K562 (cell line): ENCODE measurements at regions not wholly inside any gene's neighbourhood (a gene's known extent, or its start where the extent isn't known, plus 50 kb on each side); places are given as distances from the start of the nearest gene placed in this dataset.

Experiments
- ATAC-seq: fragments of 200-7000 bp; cut with Tn5 transposase; 3 replicates; pipeline ENCODE4 v1.9.1; 2020; ENCODE audit warnings: moderate library complexity
- BruUV-seq: library from RNA; stranded (reverse); fragments of 400-500 nt; replicated peaks from 2 replicates; lab custom pipeline; 2021; lab: Mats Ljungman, UMichigan
- CTCF ChIA-PET: fragments of 300-600 bp; formaldehyde crosslinking; extraction: SDS; loops from one replicate; lab custom pipeline; 2021; ENCODE audit warnings: low intra/inter-chr PET ratio; lab: Yijun Ruan, JAX
- POLR2A ChIA-PET: fragments of 300-600, 350-650 bp; sonication (Branson Sonifier 250); formaldehyde crosslinking; extraction: SDS; loops from one replicate; lab custom pipeline; 2021; ENCODE audit warnings: antibody characterized with exemption, inconsistent platforms; lab: Yijun Ruan, JAX
- DNase-seq, 4 experiments: peaks; one replicate each; pipeline versions ENCODE4 v3.0.0 to v3.0.0-alpha.2; 2011 to 2018; ENCODE audit warnings: low spot score in 3 of 4, mixed read lengths in 3 of 4; ENCODE audit errors: extremely low read depth in 1 of 4
- FAIRE-seq: peaks from 2 replicates; lab custom pipeline; 2011; peaks lifted over from hg19 to GRCh38; lab: Jason Lieb, UNC
- H2AFZ ChIP-seq: 2 replicates; pipeline ENCODE4 v1.6.0; 2011; ENCODE audit warnings: low read depth, low read length, control low read depth, inconsistent platforms
- H3K27ac ChIP-seq: fragments of 200-600 bp; 3 replicates; pipeline ENCODE4 v1.8.0; 2011; ENCODE audit warnings: low read depth, mild to moderate bottlenecking, control low read depth, inconsistent platforms, low read length, moderate library complexity, mixed read lengths; ENCODE audit errors: extremely low read depth
- H3K27me3 ChIP-seq, 2 experiments: fragments of 300-600 bp in 1 of 2; 2 replicates in 1 of 2; 3 replicates in 1 of 2; pipeline versions ENCODE4 v1.6.0 to v1.8.0; 2011; ENCODE audit warnings: inconsistent platforms in 2 of 2, low read length in 2 of 2, mild to moderate bottlenecking in 1 of 2, mixed read lengths in 1 of 2, moderate library complexity in 1 of 2; ENCODE audit not compliant: control insufficient read depth in 2 of 2, insufficient read depth in 2 of 2
- H3K36me3 ChIP-seq: fragments of 300-600 bp; 3 replicates; pipeline ENCODE4 v1.8.0; 2011; ENCODE audit warnings: mild to moderate bottlenecking, low read length, inconsistent platforms; ENCODE audit not compliant: control insufficient read depth, insufficient read depth
- H3K4me1 ChIP-seq, 2 experiments: fragments of 200-600 bp in 1 of 2; replicated peaks in 1 of 2; 2 replicates in 1 of 2; 3 replicates in 1 of 2; pipeline versions ENCODE4 v1.5.1 to v1.8.0; 2011; ENCODE audit warnings: inconsistent platforms in 2 of 2, low read length in 2 of 2, mild to moderate bottlenecking in 1 of 2, mixed read lengths in 1 of 2, moderate library complexity in 1 of 2; ENCODE audit not compliant: control insufficient read depth in 2 of 2, insufficient read depth in 2 of 2
- H3K4me2 ChIP-seq: 2 replicates; pipeline ENCODE4 v1.6.1; 2011; ENCODE audit warnings: low read length, control low read depth, inconsistent platforms, mixed read lengths; ENCODE audit not compliant: insufficient read depth
- H3K4me3 ChIP-seq: fragments of 200-600 bp; sonication (generic), shearing (Covaris generic); 2 replicates; pipeline ENCODE4 v1.5.1; 2016; ENCODE audit warnings: control low read depth, inconsistent platforms
- H3K79me2 ChIP-seq: fragments of 200-600 bp; 3 replicates; pipeline ENCODE4 v1.8.0; 2011; ENCODE audit warnings: low read length, inconsistent platforms; ENCODE audit not compliant: control insufficient read depth, insufficient read depth
- H3K9ac ChIP-seq, 2 experiments: 2 replicates each; pipeline versions ENCODE4 v1.6.0 to v1.6.1; 2011; ENCODE audit warnings: low read depth in 2 of 2, low read length in 2 of 2, control low read depth in 1 of 2, inconsistent platforms in 1 of 2, mild to moderate bottlenecking in 1 of 2, mixed read lengths in 1 of 2; ENCODE audit not compliant: insufficient read depth in 1 of 2
- H3K9me1 ChIP-seq: one replicate; pipeline ENCODE4 v1.6.0; 2011; ENCODE audit warnings: inconsistent platforms, mild to moderate bottlenecking, low read length, moderate library complexity; ENCODE audit not compliant: control insufficient read depth, insufficient read depth
- H3K9me3 ChIP-seq: replicated peaks from 2 replicates; pipeline ENCODE4 v1.5.1; 2011; ENCODE audit warnings: low read depth, low read length, inconsistent platforms; ENCODE audit not compliant: control insufficient read depth, insufficient read depth
- H4K20me1 ChIP-seq: replicated peaks from 2 replicates; pipeline ENCODE4 v1.6.1; 2011; ENCODE audit warnings: low read length, inconsistent platforms, mixed read lengths; ENCODE audit not compliant: control insufficient read depth, insufficient read depth
- CAMTA2 ChIP-seq: fragments of 250-450 bp; sonication (Bioruptor Pico); conservative IDR thresholded peaks from 2 replicates; pipeline ENCODE4 v1.5.1; 2022
- ELF4 ChIP-seq: fragments of 450-650 bp; formaldehyde crosslinking; IDR thresholded peaks from 2 replicates; pipeline ENCODE4 v1.4.0; 2022; ENCODE audit warnings: missing genetic modification characterization
- EP300 ChIP-seq: IDR thresholded peaks from 2 replicates; pipeline ENCODE4 v1.6.1; 2012; ENCODE audit warnings: low read length, improper control_type of control experiment
- EWSR1 ChIP-seq: fragments of 450-650 bp; IDR thresholded peaks from 2 replicates; pipeline ENCODE4 v1.6.1; 2018; ENCODE audit warnings: borderline replicate concordance, mild to moderate bottlenecking, low read depth, moderate library complexity; ENCODE audit not compliant: partially characterized antibody
- FOXP1 ChIP-seq: sonication (generic); formaldehyde crosslinking; IDR thresholded peaks from 2 replicates; pipeline ENCODE4 v1.8.0; 2022; ENCODE audit warnings: mild to moderate bottlenecking, missing genetic modification reagents
- HNRNPUL1 ChIP-seq: fragments of 200-400 bp; formaldehyde crosslinking; IDR thresholded peaks from 2 replicates; pipeline ENCODE4 v1.6.1; 2017; ENCODE audit warnings: low read length
- KDM1A ChIP-seq, 2 experiments: fragments of 450-650 bp; IDR thresholded peaks; 2 replicates each; pipeline ENCODE4 v1.6.1; 2016; ENCODE audit warnings: mild to moderate bottlenecking in 2 of 2
- KDM4B ChIP-seq, 2 experiments: fragments of 450-650 bp in 1 of 2; sonication (generic) in 1 of 2; IDR thresholded peaks; 2 replicates each; pipeline ENCODE4 v1.6.1; 2016 to 2017; ENCODE audit warnings: borderline replicate concordance in 2 of 2, antibody characterized with exemption in 1 of 2, low read depth in 1 of 2, mild to moderate bottlenecking in 1 of 2
- POU5F1 ChIP-seq: fragments of 150-350 bp; IDR thresholded peaks from 2 replicates; pipeline ENCODE4 v1.6.1; 2014; ENCODE audit warnings: borderline replicate concordance, low read length, low read depth, mild to moderate bottlenecking; ENCODE audit not compliant: partially characterized antibody
- RCOR1 ChIP-seq, 2 experiments: IDR thresholded peaks; 2 replicates each; pipeline ENCODE4 v1.6.1; 2012; ENCODE audit warnings: low read depth in 2 of 2, low read length in 2 of 2, borderline replicate concordance in 1 of 2, improper control_type of control experiment in 1 of 2
- SOX6 ChIP-seq: fragments of 450-650 bp; IDR thresholded peaks from 2 replicates; pipeline ENCODE4 v1.6.1; 2014; ENCODE audit warnings: mild to moderate bottlenecking
- SREBF2 ChIP-seq: sonication (generic); formaldehyde crosslinking; IDR thresholded peaks from 2 replicates; pipeline ENCODE4 v1.4.0; 2020; ENCODE audit warnings: mild to moderate bottlenecking, missing genetic modification reagents
- TAF1 ChIP-seq: IDR thresholded peaks from 2 replicates; pipeline ENCODE4 v1.6.1; 2011; ENCODE audit warnings: mild to moderate bottlenecking, low read length, moderate library complexity; ENCODE audit not compliant: insufficient read depth, control insufficient read depth, severe bottlenecking; ENCODE audit errors: extremely low read depth
- TFAM ChIP-seq: fragments of 250-450 bp; sonication (Bioruptor Pico); conservative IDR thresholded peaks from 2 replicates; pipeline ENCODE4 v1.5.0; 2021; ENCODE audit warnings: mild to moderate bottlenecking, moderate library complexity
- ZNF217 ChIP-seq: sonication (generic); formaldehyde crosslinking; IDR thresholded peaks from 2 replicates; pipeline ENCODE4 v1.8.0; 2022; ENCODE audit warnings: mild to moderate bottlenecking, missing genetic modification reagents
- ZNF696 ChIP-seq: fragments of 250-450 bp; sonication (Bioruptor Pico); conservative IDR thresholded peaks from 2 replicates; pipeline ENCODE4 v1.4.0; 2020; ENCODE audit warnings: mild to moderate bottlenecking, moderate library complexity
- WGBS: fragments of 100-300 bp; shearing (Covaris generic); methylation state at CpG from one replicate; pipeline ENCODE4 v1.1.6; 2016; ENCODE audit warnings: low coverage, mixed read lengths; ENCODE audit not compliant: insufficient coverage; ENCODE audit errors: missing lambda C conversion rate; 5-methylcytosine and 5-hydroxymethylcytosine counted together
- in situ Hi-C: fragments of 300-500 bp; cut with MboI; formaldehyde crosslinking; loops from 4 replicates; pipeline ENCODE4 v1.15.0; 2018; ENCODE audit warnings: inconsistent platforms, mixed read lengths
- intact Hi-C: fragments of 100-400 bp; cut with micrococcal nuclease; formaldehyde crosslinking; loops from 2 replicates; pipeline ENCODE4 v1.14.2; 2022
- TF ChIP-seq, protein P1 (sequence below): fragments of 250-450 bp; sonication (Bioruptor Pico); IDR thresholded peaks from 2 replicates; pipeline ENCODE4 v1.5.0; 2021; ENCODE audit warnings: mild to moderate bottlenecking, borderline replicate concordance
- TF ChIP-seq, protein P2 (sequence below): sonication (generic); formaldehyde crosslinking; IDR thresholded peaks from 2 replicates; pipeline ENCODE4 v1.8.1; 2022; ENCODE audit warnings: missing genetic modification reagents
- TF ChIP-seq, protein P3 (sequence below): fragments of 250-450 bp; sonication (Bioruptor Pico); IDR thresholded peaks from 2 replicates; pipeline ENCODE4 v1.4.0; 2020; ENCODE audit warnings: mild to moderate bottlenecking

DNA sequence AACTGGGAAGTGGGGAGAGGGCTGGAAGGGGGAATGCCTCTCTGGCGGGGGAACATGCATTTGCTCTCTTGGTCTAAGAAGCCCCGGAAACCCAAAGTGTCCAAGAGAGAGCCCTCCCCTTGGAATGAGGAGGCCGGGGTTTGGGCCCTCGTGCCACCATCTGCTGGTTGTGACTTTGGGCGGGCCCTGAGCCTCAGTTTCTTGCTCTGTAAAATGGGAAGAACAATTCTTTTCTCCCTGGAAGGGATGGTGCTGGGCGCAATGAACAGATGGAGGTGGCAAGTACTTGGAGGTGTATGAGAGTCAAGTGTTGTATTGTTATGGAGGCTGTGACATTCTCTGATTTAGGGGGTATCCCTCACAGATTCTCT is 69.9 kb upstream of the TARDBP start:
- Histone ChIP-seq H3K9me1 (peaks cover 3% of the 10 kb centered on the region), H3K9me3 (no peaks in the 10 kb centered on the region), H4K20me1 (peaks cover 27% of the 10 kb centered on the region), H3K4me1 (peaks cover 0 to 14% of the 10 kb centered on the region in 2 experiments; a peak in 4 of 5 replicates), H3K36me3 (no peaks in the 10 kb centered on the region), H3K27me3 (peaks cover 53 to 86% of the 10 kb centered on the region in 2 experiments), H2AFZ (no peak overlapping the region), H3K4me2 (no peak overlapping the region), H3K27ac (no peak overlapping the region), H3K9ac (no peak overlapping the region), H3K79me2 (no peaks in the 10 kb centered on the region), H3K4me3 (no peak overlapping the region)
- BruUV-seq = no TSS peak
- ChIA-PET CTCF (interaction anchor here (0.7 to 1.6 kb wide), 4 partner anchors 267 to 448 kb away, joined by 3 to 8 read pairs (median 6); no protein-coding TSS in a partner anchor), POLR2A (no interaction called here)
- WGBS = 4% methylated on average over 6 of the region's 6 CpGs
- intact Hi-C loops = loop anchor here (10.0 kb wide), 1 partner anchor 428 kb away; no protein-coding TSS in a partner anchor
- FAIRE-seq = no peak
- DNase-seq = no peak
- in situ Hi-C loops = loop anchor here (5.0 kb wide), 1 partner anchor 435 kb away; no protein-coding TSS in a partner anchor
- ATAC-seq = no peak
- peak in 1 of 2 experiments; percentile 66; a peak in 1 of 4 replicates for TF ChIP-seq RCOR1 (IDR thresholded peaks at IDR 0.05; ENCODE audit: borderline replicate concordance in 1 of 2, low read depth in 2 of 2, low read length in 2 of 2)
- peak in 1 of 2 experiments; percentile 49; a peak in 1 of 4 replicates for TF ChIP-seq KDM1A (IDR thresholded peaks at IDR 0.05)
- TF ChIP-seq KDM4B (IDR thresholded peaks at IDR 0.05; ENCODE audit: borderline replicate concordance in 2 of 2, low read depth in 1 of 2) = no peak
- no peak for TF ChIP-seq ZNF696
- TF ChIP-seq, protein P1, sequence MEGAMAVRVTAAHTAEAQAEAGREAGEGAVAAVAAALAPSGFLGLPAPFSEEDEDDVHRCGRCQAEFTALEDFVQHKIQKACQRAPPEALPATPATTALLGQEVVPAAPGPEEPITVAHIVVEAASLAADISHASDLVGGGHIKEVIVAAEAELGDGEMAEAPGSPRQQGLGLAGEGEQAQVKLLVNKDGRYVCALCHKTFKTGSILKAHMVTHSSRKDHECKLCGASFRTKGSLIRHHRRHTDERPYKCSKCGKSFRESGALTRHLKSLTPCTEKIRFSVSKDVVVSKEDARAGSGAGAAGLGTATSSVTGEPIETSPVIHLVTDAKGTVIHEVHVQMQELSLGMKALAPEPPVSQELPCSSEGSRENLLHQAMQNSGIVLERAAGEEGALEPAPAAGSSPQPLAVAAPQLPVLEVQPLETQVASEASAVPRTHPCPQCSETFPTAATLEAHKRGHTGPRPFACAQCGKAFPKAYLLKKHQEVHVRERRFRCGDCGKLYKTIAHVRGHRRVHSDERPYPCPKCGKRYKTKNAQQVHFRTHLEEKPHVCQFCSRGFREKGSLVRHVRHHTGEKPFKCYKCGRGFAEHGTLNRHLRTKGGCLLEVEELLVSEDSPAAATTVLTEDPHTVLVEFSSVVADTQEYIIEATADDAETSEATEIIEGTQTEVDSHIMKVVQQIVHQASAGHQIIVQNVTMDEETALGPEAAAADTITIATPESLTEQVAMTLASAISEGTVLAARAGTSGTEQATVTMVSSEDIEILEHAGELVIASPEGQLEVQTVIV (CRISPR knock-in tag) = no peak
- TF ChIP-seq, protein P2, sequence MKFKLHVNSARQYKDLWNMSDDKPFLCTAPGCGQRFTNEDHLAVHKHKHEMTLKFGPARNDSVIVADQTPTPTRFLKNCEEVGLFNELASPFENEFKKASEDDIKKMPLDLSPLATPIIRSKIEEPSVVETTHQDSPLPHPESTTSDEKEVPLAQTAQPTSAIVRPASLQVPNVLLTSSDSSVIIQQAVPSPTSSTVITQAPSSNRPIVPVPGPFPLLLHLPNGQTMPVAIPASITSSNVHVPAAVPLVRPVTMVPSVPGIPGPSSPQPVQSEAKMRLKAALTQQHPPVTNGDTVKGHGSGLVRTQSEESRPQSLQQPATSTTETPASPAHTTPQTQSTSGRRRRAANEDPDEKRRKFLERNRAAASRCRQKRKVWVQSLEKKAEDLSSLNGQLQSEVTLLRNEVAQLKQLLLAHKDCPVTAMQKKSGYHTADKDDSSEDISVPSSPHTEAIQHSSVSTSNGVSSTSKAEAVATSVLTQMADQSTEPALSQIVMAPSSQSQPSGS = 0 out of 2 replicates have a peak, but pooled peaks have one; percentile 37
- no peak for TF ChIP-seq TAF1
- no peak for TF ChIP-seq EP300
- TF ChIP-seq ELF4 (CRISPR knock-in tag) = no peak
- no peak for TF ChIP-seq CAMTA2 (CRISPR knock-in tag)
- TF ChIP-seq FOXP1 (CRISPR knock-in tag) = no peak
- no peak for TF ChIP-seq TFAM
- no peak for TF ChIP-seq HNRNPUL1
- TF ChIP-seq SREBF2 (CRISPR knock-in tag) = no peak
- no peak for TF ChIP-seq POU5F1
- no peak for TF ChIP-seq EWSR1
- TF ChIP-seq, protein P3, sequence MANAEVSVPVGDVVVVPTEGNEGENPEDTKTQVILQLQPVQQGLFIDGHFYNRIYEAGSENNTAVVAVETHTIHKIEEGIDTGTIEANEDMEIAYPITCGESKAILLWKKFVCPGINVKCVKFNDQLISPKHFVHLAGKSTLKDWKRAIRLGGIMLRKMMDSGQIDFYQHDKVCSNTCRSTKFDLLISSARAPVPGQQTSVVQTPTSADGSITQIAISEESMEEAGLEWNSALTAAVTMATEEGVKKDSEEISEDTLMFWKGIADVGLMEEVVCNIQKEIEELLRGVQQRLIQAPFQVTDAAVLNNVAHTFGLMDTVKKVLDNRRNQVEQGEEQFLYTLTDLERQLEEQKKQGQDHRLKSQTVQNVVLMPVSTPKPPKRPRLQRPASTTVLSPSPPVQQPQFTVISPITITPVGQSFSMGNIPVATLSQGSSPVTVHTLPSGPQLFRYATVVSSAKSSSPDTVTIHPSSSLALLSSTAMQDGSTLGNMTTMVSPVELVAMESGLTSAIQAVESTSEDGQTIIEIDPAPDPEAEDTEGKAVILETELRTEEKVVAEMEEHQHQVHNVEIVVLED (CRISPR knock-in tag) = no peak
- no peak for TF ChIP-seq ZNF217 (CRISPR knock-in tag)
- no peak for TF ChIP-seq SOX6
